Ammon's horn (tissue), 1 donor: ENCODE measurements at regions not wholly inside any gene's neighbourhood (a gene's known extent, or its start where the extent isn't known, plus 50 kb on each side); places are given as distances from the start of the nearest gene placed in this dataset.
"Not testable (repeated sequence)": the region's sequence is repeated elsewhere in the genome, so short reads cannot be mapped to it uniquely, and the experiment has no call there.

ENCODE experiments used
- DNase-seq: peaks from one replicate; pipeline ENCODE4 v3.0.0-alpha.2; 2016; ENCODE audit warnings: low spot score

DNA sequence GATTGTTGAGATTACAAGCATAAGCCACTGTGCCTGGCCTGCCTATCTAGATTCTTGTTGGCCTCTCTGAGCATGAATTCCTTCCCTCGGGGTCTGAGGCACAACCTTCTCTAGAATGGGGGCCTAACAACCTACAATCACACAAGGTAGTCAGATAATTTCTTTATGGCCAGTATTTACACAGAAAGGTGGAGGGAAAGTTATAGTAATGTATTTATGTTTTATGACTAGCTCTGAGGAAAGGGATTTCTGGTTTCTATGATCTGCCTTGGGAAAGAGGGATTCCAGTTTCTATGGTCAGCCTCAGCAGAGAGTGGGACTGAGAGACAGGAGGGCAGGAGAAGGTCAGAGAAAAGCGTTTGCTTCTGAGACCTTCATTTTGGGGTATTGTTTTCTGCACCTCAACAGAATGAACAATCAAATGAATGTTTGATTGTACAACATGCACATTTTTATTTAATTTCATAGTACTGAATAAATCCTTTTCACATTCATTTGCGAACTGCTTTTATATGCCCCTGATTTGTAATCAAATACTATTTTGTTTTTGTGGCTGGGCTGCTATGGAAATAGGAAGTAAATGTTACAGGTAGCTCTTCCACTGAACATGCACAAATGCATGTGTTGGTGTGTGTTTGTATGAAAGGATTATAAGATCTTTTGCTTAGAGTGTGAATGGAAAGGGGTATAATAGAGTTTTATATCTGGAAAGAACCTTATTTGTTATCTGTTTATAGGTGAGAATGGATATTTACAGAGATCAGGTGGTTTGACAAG is 499.7 kb upstream of the RGS6 start:
- DNase-seq = no peak

DNA sequence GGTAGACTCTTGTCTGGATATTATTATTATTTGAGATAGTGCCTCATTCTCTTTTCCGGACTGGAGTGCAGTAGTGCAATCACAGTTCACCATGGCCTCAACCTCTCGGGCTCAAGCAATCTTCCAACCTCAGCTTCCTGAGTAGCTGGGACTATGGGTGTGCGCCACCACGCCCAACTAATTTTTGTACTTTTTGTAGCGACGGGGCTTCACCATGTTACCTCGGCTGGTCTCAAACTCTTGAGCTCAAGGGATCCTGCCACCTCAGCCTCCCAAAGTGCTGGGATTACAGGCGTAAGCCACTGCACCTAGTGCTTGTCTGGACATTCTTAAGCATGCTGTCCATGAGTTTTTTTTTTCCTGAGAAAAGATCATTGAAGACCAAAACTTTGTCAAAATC is 498.9 kb upstream of the RGS6 start:
- no peak for DNase-seq

- not testable (repeated sequence) for DNase-seq
Measured at GRCh38 chr14:71435641-71436040, 496.6 kb upstream of the RGS6 start.

GRCh38 chr14:71437870-71438269 is 494.4 kb upstream of the RGS6 start:
- no peak for DNase-seq

DNA sequence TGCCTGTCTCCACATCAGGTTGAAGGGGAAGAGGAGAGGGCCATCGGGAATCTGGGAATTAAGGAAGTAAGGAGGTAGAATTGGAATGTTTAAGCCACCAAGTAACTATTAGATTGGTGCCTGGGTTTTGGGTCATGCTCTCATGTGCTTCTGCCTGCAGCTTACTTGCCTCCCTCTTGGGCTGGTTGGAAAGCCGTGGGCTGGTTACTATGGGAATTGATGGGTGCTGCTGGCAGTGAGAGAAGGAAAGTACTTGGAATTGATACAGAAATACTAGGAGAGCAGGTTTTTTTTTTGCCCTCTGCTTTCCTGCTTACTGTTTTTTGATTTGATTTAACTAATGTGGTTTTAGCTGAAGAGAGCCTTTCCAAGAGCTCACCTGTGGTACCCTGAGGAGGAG is 493.5 kb upstream of the RGS6 start:
- DNase-seq = peak; percentile 83

GRCh38 chr14:71441126-71441525 is 491.1 kb upstream of the RGS6 start:
- DNase-seq = no peak

GRCh38 chr14:71444030-71444822 is 488.0 kb upstream of the RGS6 start:
- no peak for DNase-seq

GRCh38 chr14:71448431-71449315 is 483.6 kb upstream of the RGS6 start:
- DNase-seq = no peak

- no peak for DNase-seq
Measured at GRCh38 chr14:71449316-71450055, 482.7 kb upstream of the RGS6 start.

DNA sequence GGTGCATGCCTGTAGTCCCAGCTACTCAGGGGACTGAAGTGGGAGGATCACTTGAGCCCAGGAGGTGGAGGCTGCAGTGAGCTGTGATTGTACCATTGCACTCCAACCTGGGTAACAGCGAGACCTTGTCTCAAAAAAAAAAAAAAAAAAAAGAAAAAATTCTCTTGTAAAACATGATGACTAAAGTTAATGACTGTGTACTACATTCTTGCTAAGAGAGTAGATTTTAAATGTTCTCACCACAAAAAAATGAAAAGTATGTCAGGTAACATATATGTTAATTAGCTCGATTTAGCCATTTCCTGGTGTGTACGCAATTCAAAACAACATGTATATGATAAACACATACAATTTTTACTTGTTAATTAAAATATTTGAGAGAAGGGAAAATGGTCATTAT is 480.7 kb upstream of the RGS6 start:
- no peak for DNase-seq

DNA sequence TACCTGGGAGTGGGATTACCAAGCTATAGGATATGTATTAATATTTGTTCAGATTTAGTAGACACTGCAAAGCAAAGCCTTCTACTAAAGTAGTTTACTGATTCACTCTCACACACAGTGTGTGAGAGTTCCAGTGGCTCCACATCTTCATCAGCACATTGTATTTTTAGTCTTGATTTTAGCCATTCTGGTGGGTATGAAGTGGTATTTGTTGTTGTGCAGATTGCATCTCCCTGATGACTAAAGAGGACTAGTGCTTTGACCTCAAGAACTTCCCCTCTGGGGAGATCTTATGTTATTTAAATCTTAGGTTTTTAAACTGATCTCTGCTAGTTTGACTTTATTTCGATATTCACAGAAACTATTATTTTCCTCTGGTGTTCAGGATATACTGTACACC is 479.7 kb upstream of the RGS6 start:
- no peak for DNase-seq

GRCh38 chr14:71452987-71453386 is 479.2 kb upstream of the RGS6 start:
- no peak for DNase-seq

DNA sequence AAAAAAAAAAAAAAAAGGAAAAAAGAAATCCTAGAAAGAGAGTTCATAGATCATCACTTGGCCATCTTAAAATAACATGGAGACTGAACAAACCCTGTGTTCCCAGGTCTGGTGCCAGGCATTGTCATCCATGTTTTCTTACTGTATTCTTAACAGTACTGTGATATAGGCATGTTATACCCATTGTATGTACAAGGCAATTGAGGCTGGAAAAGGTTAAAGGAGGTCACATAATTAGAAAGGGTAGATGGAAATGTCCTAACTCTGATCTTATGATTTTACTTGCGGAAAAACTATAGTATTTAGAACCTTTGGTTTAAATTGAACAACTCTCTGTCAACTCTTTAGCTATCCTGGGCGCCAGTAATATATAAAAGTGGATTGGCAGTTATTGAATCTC is 478.2 kb upstream of the RGS6 start:
- DNase-seq = no peak

DNA sequence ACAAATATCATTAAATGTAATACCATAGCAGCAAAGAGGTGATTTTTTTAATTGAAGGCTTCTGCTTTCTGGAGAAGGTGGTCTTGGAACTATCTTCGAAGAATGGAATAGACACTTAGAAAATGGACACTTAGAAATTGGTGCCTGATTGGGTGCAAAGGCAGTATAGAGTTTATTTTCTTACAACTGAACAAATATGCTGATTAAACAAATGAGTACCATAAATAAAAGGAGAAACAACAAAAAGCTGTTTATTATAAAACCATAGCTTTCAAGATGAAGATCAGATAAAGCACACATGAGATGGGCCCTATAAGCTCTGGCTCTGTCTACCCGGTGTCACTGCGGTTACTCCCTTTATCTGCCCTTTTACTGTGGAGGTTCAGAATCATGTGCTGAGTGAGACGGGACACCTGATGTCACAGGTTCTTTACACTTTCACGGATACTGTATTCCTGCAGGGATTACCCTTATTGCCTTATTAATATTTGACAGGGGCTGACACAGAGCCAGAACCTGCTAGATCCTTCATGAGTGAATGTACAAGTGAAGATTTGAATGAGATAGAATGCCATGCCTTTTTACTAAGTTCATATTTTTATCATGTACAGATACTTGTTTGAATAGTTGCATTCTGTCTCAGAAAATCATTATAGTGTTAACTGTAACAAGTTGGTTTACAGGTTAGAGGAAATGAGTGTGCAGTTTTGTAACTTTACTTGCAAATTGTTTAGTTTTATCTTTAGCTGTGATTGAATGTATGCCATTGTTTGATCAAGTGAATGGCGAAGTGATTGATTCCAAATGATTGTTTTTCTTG is 477.5 kb upstream of the RGS6 start:
- no peak for DNase-seq

GRCh38 chr14:71460091-71460490 is 472.1 kb upstream of the RGS6 start:
- no peak for DNase-seq

- DNase-seq = not testable (repeated sequence)
Measured at GRCh38 chr14:71461617-71462016, 470.6 kb upstream of the RGS6 start.

GRCh38 chr14:71463807-71464206 is 468.4 kb upstream of the RGS6 start:
- no peak for DNase-seq

DNA sequence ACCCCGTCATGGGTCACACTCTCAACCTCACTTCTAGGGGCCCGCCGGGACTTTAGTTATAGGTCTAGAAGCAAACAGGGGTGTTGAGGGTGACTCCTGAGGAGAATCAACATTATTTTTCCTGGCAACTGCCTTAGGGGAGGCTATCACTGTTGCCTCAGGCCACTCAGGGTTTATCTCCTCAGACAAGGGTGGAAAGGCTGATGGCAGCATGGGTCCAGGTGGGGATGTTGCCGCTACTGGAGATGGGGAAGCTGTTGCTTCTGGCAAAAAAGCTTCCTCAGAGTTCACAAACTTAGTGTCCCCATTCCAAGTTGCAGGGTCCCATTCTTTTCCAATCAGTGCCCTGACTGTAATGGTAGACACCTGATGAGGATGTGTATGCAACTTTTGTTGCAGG is 467.4 kb upstream of the RGS6 start:
- no peak for DNase-seq

DNA sequence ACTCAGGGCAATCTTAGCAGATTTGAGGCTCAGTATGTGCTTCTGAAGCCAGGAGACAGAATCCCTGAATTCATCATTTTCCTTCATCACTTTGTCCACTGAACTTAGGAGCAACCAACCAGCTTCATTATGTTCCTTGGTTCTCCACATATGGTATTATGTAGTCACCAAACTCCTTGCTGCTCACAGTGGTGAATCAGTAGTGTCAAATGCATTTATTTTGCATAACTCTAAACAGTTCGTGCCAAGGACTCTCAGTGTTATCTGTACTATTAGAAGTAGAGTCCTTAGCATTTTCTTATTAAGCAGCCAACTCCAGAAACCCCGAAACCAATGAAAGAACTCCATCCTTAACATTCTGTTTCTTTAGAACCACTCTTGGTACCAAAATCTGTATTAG is 466.9 kb upstream of the RGS6 start:
- DNase-seq = no peak

DNA sequence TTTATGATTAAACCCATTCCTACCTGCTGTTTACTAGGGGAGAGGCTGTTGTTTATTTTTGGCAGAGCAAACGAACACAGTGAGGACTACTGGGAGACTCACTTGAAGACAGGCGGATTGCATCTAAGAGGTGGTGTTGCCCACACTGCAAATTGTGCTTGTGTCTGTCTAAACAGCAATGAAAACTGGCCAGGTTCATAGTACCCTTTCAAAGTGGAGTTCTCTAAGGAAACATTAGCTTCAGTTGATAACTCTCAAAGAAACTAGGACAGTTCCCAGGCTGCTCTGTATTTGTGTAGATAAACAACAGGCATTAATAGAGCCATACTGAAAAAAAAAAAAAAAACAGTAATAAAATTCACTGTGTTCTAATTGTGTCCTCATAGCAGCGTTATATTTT is 466.0 kb upstream of the RGS6 start:
- no peak for DNase-seq

- peak; percentile 53 for DNase-seq
Measured at GRCh38 chr14:71466946-71467345, 465.3 kb upstream of the RGS6 start.
